GM18867 (cell line): ENCODE measurements at regions not wholly inside any gene's neighbourhood (a gene's known extent, or its start where the extent isn't known, plus 50 kb on each side); places are given as distances from the start of the nearest gene placed in this dataset.

Experiments
- ATAC-seq: cut with Tn5 transposase; IDR thresholded peaks from one replicate; pipeline ENCODE4 v1.9.1; 2021; ENCODE audit warnings: mild to moderate bottlenecking, moderate library complexity; ENCODE audit not compliant: unreplicated experiment

DNA sequence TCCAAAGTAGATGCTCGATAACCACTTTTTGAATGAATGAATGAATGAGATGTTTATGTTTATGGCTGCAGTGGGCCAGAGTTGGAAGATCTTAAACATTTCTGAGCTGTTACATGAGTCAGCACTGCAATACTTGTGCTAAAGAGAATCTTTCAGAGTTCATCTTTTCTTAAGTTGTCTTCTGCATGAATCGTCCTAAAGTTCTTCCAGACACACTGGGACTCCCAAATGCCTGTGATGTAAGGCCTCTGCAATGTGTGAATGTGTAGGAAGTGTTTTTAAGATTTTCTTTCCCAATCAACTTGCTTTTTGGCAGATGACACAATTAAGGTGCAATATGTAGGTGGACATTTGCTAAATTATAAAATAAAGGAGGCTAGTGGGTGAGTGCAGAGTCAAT, 50.3 kb upstream of the TRIM9 start:
- ATAC-seq = no peak

DNA sequence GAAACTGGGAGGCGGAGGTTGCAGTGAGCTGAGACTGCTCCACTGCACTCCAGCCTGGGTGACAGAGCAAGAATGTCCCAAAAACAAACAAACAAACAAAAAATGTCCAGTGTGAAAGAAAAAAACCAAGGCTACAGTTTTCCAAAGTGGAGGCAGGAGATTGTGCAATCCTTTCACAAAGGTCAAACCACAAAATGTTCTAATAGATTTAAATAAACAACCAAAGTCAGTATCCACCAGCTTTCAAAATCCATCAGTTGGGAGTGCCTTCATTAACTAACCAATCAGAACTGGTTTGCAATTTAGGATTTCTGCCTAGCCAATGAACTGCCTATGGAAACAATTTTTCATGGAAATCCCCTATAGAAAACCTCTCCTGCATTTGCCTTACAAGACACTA, 52.3 kb upstream of the TRIM9 start:
- no peak for ATAC-seq

DNA sequence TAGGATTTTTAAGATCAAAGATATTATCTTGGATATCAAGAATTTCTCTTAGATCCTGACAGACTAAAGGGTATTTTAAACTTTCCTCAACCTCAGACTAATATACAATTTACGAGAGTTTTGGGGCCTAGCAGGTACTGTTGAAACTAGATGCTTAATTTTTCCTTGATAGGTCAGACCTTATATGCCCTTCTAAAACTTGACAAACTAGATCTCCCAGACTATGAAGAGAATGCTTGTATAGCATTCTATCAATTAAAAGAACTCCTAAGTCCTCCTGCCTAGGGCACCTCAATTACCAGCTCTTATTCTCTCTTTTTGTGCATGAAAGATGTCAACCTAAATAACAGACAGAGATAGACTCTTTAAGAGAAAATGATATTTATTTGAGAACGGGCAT, 60.4 kb upstream of the TRIM9 start:
- no peak for ATAC-seq

GRCh38 chr14:51157012-51157411, 62.1 kb upstream of the TRIM9 start:
- ATAC-seq = peak; percentile 53

- ATAC-seq = no peak
Observed at GRCh38 chr14:51160871-51161270, 66.0 kb upstream of the TRIM9 start.

- no peak for ATAC-seq
Observed at GRCh38 chr14:51165415-51165814, 70.5 kb upstream of the TRIM9 start.

GRCh38 chr14:51167587-51168214, 72.3 kb upstream of the TMX1 start:
- ATAC-seq = no peak

- no peak for ATAC-seq
Observed at GRCh38 chr14:51168215-51168613, 71.8 kb upstream of the TMX1 start.

DNA sequence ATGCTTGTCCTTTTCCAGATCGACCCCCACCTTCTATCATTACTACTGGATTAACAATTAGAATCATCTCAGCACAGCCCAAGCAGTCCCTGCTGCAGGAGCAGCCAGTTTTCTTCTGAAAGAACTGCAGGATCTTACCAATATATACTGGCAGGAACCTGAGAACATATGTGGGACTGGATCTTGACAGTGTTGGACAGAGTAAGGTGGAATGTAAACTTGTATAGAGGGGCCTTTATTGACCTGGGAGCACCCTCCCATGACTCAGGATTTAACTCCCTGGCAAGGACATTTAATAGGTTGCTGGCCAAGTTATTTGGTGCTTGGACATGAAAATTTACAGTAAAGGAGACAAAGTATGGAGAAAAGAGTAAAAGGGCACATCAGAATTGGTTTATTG, 66.2 kb upstream of the TMX1 start:
- ATAC-seq = no peak

DNA sequence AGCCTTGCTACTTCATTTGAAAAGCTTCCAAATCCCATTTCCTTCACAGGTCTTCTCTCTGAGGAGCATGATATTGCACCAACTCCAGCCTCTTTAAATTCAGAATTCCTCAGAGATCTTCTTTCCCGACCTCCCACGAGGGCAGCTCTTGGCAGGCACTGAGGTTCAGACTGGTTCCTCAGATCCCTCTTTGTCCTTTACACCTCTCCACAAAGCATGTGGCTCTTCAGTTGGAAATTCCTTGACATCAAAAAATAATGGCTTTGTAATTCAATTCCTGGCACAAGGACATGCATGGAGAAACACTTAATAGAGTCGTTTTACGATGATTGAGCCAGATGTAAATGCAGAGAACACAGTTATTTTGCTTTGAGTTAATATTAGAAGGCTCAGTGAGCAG, 63.2 kb upstream of the TMX1 start:
- no peak for ATAC-seq

GRCh38 chr14:51180577-51180976, 59.5 kb upstream of the TMX1 start:
- peak; percentile 84 for ATAC-seq

DNA sequence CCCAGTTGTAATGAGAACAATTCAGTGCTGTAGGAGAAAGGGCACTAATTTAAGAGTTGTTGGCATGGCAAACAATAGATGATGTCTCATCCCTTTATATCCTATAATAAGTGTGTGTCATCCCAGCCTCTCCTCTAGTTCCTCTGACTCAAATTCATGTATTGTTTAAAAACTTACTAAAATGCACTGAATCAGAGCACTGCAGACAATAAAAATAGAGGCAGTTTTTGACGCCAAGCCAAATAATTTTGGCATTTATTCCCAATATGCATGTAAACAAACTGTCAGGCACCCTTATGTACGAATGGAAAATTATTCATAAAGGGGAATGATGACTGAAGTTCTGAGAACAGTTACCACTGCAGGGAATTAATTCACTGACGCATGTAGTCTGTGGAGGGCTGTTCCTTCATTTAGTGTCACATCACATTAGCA, 57.9 kb upstream of the TMX1 start:
- ATAC-seq = no peak

- no peak for ATAC-seq
Observed at GRCh38 chr14:51185180-51185579, 54.9 kb upstream of the TMX1 start.

- peak; percentile 79 for ATAC-seq
Observed at GRCh38 chr14:51185754-51186153, 54.3 kb upstream of the TMX1 start.

GRCh38 chr14:51188566-51189185, 51.4 kb upstream of the TMX1 start:
- ATAC-seq = no peak

DNA sequence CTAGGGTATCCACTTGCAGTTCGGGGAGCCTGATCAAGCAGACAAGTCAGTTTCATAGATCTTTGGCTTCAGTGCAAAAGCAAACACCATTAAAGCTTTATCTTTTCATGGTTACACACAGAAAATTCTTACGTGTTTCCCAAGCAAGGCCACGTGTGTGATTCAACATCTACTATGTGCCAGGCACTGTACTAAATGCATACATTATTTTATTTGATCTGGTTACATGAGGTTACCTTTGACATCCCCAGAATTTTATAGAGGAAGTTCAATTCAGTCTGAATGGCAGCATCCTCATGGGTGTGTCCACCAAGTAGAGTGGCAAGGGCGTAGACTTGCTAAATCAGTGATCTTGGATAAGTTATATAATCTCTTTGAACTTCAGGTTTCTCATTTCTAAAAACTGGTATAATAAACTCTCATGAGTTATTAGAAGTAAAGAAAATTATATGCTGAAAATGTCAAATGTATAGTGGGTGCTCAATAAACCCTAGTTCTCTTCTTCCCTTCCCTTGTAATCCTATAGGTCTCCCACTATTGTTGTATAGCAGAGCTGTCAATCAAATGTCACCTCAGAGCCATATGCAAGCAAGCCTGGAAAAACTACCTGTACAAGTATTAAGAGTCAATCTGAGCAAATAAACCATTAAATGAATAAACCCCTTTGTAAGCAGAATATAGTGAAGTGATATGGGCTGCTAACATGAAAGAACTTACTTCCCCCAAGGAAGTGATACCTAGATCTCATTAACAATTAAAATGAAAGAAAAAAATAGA, 50.3 kb upstream of the TMX1 start:
- ATAC-seq = no peak
